Caco-2 (cell line): ENCODE measurements at regions not wholly inside any gene's neighbourhood (a gene's known extent, or its start where the extent isn't known, plus 50 kb on each side); places are given as distances from the start of the nearest gene placed in this dataset.

Source experiments
- BruUV-seq: library from RNA; stranded (reverse); fragments of 400-500 nt; replicated peaks from 2 replicates; lab custom pipeline; 2021; lab: Mats Ljungman, UMichigan
- CTCF ChIA-PET: fragments of 300-600 bp; sonication (Branson Sonifier 250); formaldehyde crosslinking; loops from one replicate; lab custom pipeline; 2022; ENCODE audit warnings: antibody characterized with exemption; lab: Charles Lee
- POLR2A ChIA-PET: fragments of 300-600 bp; sonication (Branson Sonifier 250); formaldehyde crosslinking; loops from one replicate; lab custom pipeline; 2022; ENCODE audit warnings: antibody characterized with exemption; lab: Charles Lee
- DNase-seq, 2 experiments: peaks; one replicate each; pipeline versions ENCODE4 v3.0.0 to v3.0.0-alpha.2; 2020 to 2022
- H3K27me3 ChIP-seq: replicated peaks from 2 replicates; pipeline ENCODE4 v1.6.0; 2011; ENCODE audit warnings: low read length; ENCODE audit not compliant: control insufficient read depth, insufficient read depth
- H3K36me3 ChIP-seq: 2 replicates; pipeline ENCODE4 v1.5.1; 2011; ENCODE audit warnings: low read length; ENCODE audit not compliant: control insufficient read depth, insufficient read depth
- H3K4me1 ChIP-seq: fragments of 250-450 bp; sonication (Bioruptor Pico); 2 replicates; pipeline ENCODE4 v1.5.1; 2020; ENCODE audit warnings: mild to moderate bottlenecking
- H3K4me3 ChIP-seq: 2 replicates; pipeline ENCODE4 v1.5.1; 2011; ENCODE audit warnings: low read depth, mild to moderate bottlenecking, control low read depth, low read length
- H3K9me3 ChIP-seq: fragments of 250-450 bp; sonication (Bioruptor Pico); 2 replicates; pipeline ENCODE4 v1.5.1; 2020; ENCODE audit warnings: mild to moderate bottlenecking, moderate library complexity
- H3K27ac Mint-ChIP-seq: one replicate; pipeline ENCODE4 v1.8.0; 2022; ENCODE audit warnings: mixed read lengths; ENCODE audit not compliant: unreplicated experiment
- H3K27me3 Mint-ChIP-seq: one replicate; pipeline ENCODE4 v1.8.0; 2022; ENCODE audit warnings: mixed read lengths; ENCODE audit not compliant: insufficient read depth, unreplicated experiment
- H3K36me3 Mint-ChIP-seq: one replicate; pipeline ENCODE4 v1.8.0; 2022; ENCODE audit warnings: mild to moderate bottlenecking, mixed read lengths; ENCODE audit not compliant: insufficient read depth, unreplicated experiment
- H3K4me1 Mint-ChIP-seq: one replicate; pipeline ENCODE4 v1.8.0; 2022; ENCODE audit warnings: low read depth, mixed read lengths; ENCODE audit not compliant: unreplicated experiment
- H3K4me3 Mint-ChIP-seq: one replicate; pipeline ENCODE4 v1.8.0; 2022; ENCODE audit warnings: mild to moderate bottlenecking, moderate library complexity, mixed read lengths; ENCODE audit not compliant: unreplicated experiment
- H3K9me3 Mint-ChIP-seq: one replicate; pipeline ENCODE4 v1.8.0; 2022; ENCODE audit warnings: mixed read lengths; ENCODE audit not compliant: unreplicated experiment
- intact Hi-C: fragments of 100-400 bp; cut with micrococcal nuclease; formaldehyde crosslinking; loops from one replicate; pipeline ENCODE4 v1.10.0; 2022; ENCODE audit not compliant: unreplicated experiment
- TF ChIP-seq, protein P1 (sequence below), 2 experiments: fragments of 200-600 bp in 1 of 2; IDR thresholded peaks; 1 replicate in 1 of 2; 2 replicates in 1 of 2; pipeline versions ENCODE4 v1.5.1 to v1.8.0; 2011 to 2022; ENCODE audit warnings: antibody characterized with exemption in 1 of 2, control low read depth in 1 of 2, inconsistent platforms in 1 of 2, low read depth in 1 of 2, low read length in 1 of 2, mild to moderate bottlenecking in 1 of 2, moderate library complexity in 1 of 2; ENCODE audit not compliant: insufficient read depth in 1 of 2, severe bottlenecking in 1 of 2, unreplicated experiment in 1 of 2

DNA sequence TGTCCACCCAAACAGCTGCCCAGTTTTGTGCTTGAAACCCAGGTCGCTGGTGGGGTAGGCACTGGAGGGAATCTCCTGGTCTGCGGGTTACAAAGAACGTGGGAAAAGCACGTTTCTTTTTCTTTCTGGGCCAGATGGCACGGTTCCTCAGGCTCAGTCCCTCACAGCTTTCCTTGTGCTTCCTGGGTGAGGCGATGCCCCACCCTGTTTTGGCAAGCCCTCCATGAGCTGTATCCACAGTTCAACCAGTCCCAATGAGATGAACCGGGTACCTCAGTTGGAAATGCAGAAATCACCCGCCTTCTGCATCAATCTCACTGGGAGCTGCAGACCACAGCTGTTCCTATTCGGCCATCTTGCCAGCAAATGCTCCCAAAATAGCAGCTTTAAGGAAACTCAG lies 51.4 kb upstream of the TMTC2 start:
- no TSS peak for BruUV-seq
- no peak for DNase-seq
- TF ChIP-seq, protein P1, sequence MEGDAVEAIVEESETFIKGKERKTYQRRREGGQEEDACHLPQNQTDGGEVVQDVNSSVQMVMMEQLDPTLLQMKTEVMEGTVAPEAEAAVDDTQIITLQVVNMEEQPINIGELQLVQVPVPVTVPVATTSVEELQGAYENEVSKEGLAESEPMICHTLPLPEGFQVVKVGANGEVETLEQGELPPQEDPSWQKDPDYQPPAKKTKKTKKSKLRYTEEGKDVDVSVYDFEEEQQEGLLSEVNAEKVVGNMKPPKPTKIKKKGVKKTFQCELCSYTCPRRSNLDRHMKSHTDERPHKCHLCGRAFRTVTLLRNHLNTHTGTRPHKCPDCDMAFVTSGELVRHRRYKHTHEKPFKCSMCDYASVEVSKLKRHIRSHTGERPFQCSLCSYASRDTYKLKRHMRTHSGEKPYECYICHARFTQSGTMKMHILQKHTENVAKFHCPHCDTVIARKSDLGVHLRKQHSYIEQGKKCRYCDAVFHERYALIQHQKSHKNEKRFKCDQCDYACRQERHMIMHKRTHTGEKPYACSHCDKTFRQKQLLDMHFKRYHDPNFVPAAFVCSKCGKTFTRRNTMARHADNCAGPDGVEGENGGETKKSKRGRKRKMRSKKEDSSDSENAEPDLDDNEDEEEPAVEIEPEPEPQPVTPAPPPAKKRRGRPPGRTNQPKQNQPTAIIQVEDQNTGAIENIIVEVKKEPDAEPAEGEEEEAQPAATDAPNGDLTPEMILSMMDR (IDR thresholded peaks at IDR 0.05; ENCODE audit: insufficient read depth in 1 of 2, low read depth in 1 of 2, low read length in 1 of 2, severe bottlenecking in 1 of 2, unreplicated experiment in 1 of 2) = no peak
- intact Hi-C loops = no loop called here
- Histone ChIP-seq H3K4me3 (no peak overlapping the region), H3K9me3 (no peaks in the 10 kb centered on the region), H3K4me1 (no peaks in the 10 kb centered on the region), H3K27me3 (no peaks in the 10 kb centered on the region), H3K36me3 (no peaks in the 10 kb centered on the region)
- Mint-ChIP-seq H3K9me3 (no peaks in the 10 kb centered on the region), H3K36me3 (no peaks in the 10 kb centered on the region), H3K4me3 (no peak overlapping the region), H3K27ac (no peak overlapping the region), H3K4me1 (no peaks in the 10 kb centered on the region), H3K27me3 (peaks cover 6% of the 10 kb centered on the region)
- ChIA-PET POLR2A (no interaction called here), CTCF (interaction anchor here (0.9 kb wide), 1 partner anchor 51 kb away, joined by 3 read pairs; no protein-coding TSS in a partner anchor)
